Immature natural killer cell (primary cell): ENCODE measurements at regions not wholly inside any gene's neighbourhood (a gene's known extent, or its start where the extent isn't known, plus 50 kb on each side); places are given as distances from the start of the nearest gene placed in this dataset.

ENCODE experiments used
- DNase-seq, 3 donors: peaks; one replicate each; pipeline ENCODE4 v3.0.0; 2022; ENCODE audit warnings: mixed read lengths in 1 of 3
- H3K27ac Mint-ChIP-seq, 6 donors: one replicate each; pipeline ENCODE4 v1.8.0; 2020; ENCODE audit warnings: mixed read lengths in 6 of 6, mild to moderate bottlenecking in 5 of 6, inconsistent platforms in 4 of 6, moderate library complexity in 3 of 6
- H3K27me3 Mint-ChIP-seq, 3 donors: one replicate each; pipeline ENCODE4 v1.8.0; 2020 to 2021; ENCODE audit warnings: low read depth in 3 of 3, mild to moderate bottlenecking in 3 of 3, mixed read lengths in 3 of 3, moderate library complexity in 3 of 3, inconsistent platforms in 1 of 3
- H3K36me3 Mint-ChIP-seq, 3 donors: one replicate each; pipeline ENCODE4 v1.8.0; 2020; ENCODE audit warnings: mixed read lengths in 3 of 3, inconsistent platforms in 2 of 3, mild to moderate bottlenecking in 2 of 3
- H3K4me1 Mint-ChIP-seq, 2 donors: one replicate each; pipeline ENCODE4 v1.8.0; 2020; ENCODE audit warnings: inconsistent platforms in 2 of 2, mild to moderate bottlenecking in 2 of 2, mixed read lengths in 2 of 2, moderate library complexity in 1 of 2
- H3K4me3 Mint-ChIP-seq, 5 donors: one replicate each; pipeline ENCODE4 v1.8.0; 2020; ENCODE audit warnings: mild to moderate bottlenecking in 5 of 5, mixed read lengths in 5 of 5, inconsistent platforms in 3 of 5, moderate library complexity in 3 of 5
- H3K9me3 Mint-ChIP-seq, 6 donors: one replicate each; pipeline ENCODE4 v1.8.0; 2020; ENCODE audit warnings: mild to moderate bottlenecking in 6 of 6, mixed read lengths in 6 of 6, inconsistent platforms in 4 of 6, moderate library complexity in 3 of 6

DNA sequence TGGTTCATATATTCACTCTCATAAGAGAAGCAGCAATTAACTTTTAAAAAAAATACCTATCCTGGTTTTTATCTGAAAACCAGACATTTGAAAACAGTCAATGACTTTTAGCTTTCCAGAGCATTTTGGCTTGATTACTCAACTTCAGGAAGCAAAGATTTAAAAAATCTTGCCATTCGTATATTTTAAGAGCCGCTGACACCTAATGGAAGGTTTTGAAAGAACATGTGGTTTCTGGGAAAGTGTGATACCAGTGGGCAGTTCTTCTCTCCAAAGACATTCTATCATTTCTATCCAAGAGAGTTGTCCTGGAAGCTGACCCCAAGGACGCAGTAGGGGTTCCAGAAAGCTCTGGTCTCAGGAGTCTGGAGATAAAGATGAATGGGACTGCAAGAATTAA lies 234.7 kb downstream of the TTC32 start:
- H3K4me1 Mint-ChIP-seq, result no peaks in the 10 kb centered on the region
- no peak for DNase-seq
- H3K27me3 Mint-ChIP-seq, result peaks cover 0 to 7% (median 3%) of the 10 kb centered on the region in 3 donors
- no peak overlapping the region for H3K4me3 Mint-ChIP-seq
- H3K36me3 Mint-ChIP-seq, result no peaks in the 10 kb centered on the region
- no peaks in the 10 kb centered on the region for H3K9me3 Mint-ChIP-seq
- H3K27ac Mint-ChIP-seq, result no peak overlapping the region

DNA sequence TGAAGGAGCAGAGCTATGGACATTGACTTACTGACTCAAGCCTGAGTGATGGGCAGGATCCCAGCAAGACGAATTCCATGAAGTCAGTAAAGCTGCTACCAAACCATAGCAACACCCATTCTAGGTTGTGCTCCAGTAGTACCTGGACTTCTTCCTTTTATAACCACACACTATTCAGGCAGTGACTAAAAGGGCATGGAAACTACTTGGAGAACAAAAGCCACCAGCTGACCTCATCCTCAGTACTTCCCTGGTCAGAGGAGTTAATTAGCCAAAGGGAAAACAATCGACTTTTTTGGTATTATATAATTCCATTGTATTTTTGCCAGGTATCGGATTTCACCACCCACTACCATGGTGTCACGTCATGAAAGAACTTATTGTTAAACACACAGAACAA lies 237.1 kb downstream of the TTC32 start:
- Mint-ChIP-seq H3K27me3 (peaks cover 0 to 5% (median 3%) of the 10 kb centered on the region in 3 donors), H3K36me3 (no peaks in the 10 kb centered on the region), H3K4me3 (no peak overlapping the region), H3K4me1 (no peaks in the 10 kb centered on the region), H3K9me3 (no peaks in the 10 kb centered on the region), H3K27ac (no peak overlapping the region)
- no peak for DNase-seq

DNA sequence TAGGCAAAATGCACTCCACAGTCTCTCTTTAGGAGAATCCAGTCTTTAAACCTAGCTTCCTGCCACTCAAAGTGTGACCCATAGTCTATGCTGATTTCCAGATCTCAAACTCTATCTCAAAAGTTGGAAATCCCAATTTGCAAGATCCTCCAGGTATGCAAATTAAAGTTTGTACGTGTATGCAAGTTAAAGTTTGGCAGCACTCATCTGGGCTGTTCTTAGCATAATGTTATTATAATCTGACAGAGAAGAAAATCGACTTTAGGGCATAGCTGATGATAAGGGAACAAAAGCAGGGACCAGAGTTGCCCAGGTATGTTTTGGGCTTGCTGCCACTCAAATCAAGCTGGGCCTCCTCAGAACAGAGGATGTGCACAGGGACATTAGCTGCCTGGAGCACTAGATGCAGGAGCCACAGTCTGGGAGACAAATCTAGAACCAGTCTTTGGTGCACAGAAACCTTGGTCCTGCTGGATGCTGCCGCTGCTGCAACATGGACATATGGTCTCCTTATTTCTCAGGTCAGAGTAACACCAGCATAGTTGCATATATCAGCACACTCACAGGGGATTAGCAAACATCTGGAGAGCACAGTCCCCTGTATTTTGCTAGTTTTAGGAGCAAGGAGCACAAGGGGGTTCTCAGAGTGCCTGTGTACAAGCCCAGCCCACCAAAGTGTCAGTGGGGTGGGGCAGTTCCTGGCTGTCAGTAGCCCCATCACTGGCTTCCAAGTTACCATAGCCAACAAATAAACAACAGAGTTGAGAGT lies 242.6 kb downstream of the TTC32 start:
- DNase-seq, result no peak
- Mint-ChIP-seq H3K4me1 (no peaks in the 10 kb centered on the region), H3K27ac (no peak overlapping the region)

DNA sequence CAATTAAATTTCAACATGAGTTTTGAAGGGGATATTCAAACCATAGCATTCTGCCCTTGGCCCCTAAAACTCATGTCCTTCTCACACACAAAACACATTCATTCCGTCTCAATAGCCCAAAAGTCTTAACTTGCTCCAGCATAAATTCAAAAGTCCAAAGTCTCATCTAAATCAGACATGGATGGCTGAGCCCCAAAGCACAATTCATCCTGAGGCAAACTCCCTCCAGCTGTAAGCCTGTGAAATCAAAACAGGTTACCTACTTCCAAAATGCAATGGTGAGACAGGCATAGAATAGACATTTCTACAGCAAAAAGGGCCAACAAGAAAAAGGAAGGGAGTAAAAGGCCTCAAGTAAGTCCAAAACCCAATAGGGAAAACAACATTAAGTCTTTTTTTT lies 245.8 kb downstream of the TTC32 start:
- H3K4me3 Mint-ChIP-seq, result no peak overlapping the region
- no peaks in the 10 kb centered on the region for H3K4me1 Mint-ChIP-seq
- no peaks in the 10 kb centered on the region for H3K36me3 Mint-ChIP-seq
- H3K9me3 Mint-ChIP-seq, result no peaks in the 10 kb centered on the region
- H3K27me3 Mint-ChIP-seq, result no peaks in the 10 kb centered on the region
- no peak overlapping the region for H3K27ac Mint-ChIP-seq
- DNase-seq, result no peak

More for the DNA sequence above, 242.6 kb downstream of the TTC32 start:
- H3K27me3 Mint-ChIP-seq, result peaks cover 0 to 3% (median 2%) of the 10 kb centered on the region in 3 donors
- H3K4me3 Mint-ChIP-seq, result no peak overlapping the region
- H3K9me3 Mint-ChIP-seq, result no peaks in the 10 kb centered on the region
- H3K36me3 Mint-ChIP-seq, result no peaks in the 10 kb centered on the region

DNA sequence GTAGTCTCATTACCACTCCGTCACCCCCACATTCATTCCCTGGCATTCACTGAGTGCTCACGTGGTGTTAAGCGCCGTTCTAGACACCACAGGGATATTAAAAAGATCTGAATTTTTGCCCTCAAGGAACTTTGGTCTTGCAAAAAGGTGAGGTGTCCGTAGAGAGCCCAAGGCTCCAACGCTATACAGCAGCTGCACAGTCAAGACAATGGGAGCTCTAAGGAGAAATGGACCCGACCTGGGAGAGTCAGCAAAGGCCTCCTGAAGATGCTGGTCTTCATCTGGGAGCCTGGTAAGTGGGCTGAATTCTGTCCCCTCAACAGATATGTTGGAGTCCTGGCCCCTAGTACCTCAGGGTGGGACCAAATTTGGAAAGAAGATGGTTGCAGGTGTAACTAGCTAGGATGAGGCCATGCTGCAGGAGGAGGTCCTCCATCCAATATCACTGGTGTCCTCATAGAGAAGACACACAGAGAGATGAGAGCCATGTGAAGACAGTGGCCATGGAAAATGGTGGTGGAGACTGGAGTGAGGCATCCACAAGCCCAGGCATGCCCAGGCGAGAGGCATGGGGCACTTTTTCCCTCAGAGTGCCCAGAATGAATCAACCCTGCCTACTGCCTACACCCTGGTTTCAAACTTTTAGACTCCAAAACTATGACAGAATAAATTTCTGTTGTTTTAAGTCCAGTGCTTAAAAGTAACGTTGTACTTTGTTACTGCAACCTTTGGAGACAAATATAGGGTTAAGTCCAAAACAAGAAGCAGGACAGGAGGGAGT lies 247.3 kb downstream of the TTC32 start:
- no peaks in the 10 kb centered on the region for H3K9me3 Mint-ChIP-seq

DNA sequence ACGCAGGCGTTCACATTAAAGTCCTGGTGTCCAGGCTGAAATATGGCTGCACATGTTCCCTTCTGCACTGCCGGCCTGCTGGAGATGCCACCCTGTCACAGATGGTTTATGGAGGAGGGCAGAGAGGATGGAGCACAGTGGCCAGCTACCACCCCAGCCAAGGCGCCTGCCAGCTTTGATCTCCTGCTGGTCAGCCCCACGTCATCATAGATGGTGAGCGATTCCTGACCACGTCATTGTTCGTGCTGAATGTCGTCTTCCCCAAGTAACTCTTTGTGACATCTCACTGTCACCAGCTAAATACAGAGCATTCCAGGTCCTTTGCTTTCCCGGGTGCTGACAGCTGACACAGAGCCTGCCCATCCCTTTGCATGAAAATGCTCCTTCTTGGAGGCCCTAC lies 248.3 kb downstream of the TTC32 start:
- Mint-ChIP-seq H3K27ac (no peak overlapping the region), H3K36me3 (no peaks in the 10 kb centered on the region), H3K4me1 (no peaks in the 10 kb centered on the region), H3K27me3 (no peaks in the 10 kb centered on the region), H3K9me3 (no peaks in the 10 kb centered on the region), H3K4me3 (no peak overlapping the region)
- DNase-seq, result no peak

More for the DNA sequence above, 247.3 kb downstream of the TTC32 start:
- Mint-ChIP-seq H3K4me3 (no peak overlapping the region), H3K4me1 (no peaks in the 10 kb centered on the region), H3K27me3 (no peaks in the 10 kb centered on the region), H3K27ac (no peak overlapping the region), H3K36me3 (no peaks in the 10 kb centered on the region)
- DNase-seq, result no peak

DNA sequence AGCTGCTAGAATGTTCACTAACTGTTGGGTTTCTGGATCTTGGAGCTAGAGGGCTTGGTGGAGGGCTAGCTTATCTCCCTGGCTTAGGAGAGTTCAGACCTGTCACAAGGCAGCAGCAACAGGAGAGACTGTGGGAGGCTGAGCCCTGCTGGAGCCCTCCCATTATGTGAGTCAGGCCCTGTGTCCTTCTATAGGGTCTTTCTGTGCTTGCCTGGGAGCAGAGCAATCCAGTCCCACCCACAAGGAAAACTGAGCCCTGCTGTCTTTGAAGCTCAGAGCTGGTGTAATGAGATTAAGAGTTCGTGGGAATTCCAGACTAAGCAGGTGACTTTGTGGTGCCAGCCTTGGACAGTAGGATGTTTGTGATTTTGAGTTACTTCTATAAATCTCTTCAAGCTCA lies 249.0 kb downstream of the TTC32 start:
- Mint-ChIP-seq H3K27me3 (no peaks in the 10 kb centered on the region), H3K4me1 (no peaks in the 10 kb centered on the region), H3K4me3 (no peak overlapping the region), H3K27ac (no peak overlapping the region), H3K36me3 (no peaks in the 10 kb centered on the region), H3K9me3 (no peaks in the 10 kb centered on the region)
- DNase-seq, result no peak

DNA sequence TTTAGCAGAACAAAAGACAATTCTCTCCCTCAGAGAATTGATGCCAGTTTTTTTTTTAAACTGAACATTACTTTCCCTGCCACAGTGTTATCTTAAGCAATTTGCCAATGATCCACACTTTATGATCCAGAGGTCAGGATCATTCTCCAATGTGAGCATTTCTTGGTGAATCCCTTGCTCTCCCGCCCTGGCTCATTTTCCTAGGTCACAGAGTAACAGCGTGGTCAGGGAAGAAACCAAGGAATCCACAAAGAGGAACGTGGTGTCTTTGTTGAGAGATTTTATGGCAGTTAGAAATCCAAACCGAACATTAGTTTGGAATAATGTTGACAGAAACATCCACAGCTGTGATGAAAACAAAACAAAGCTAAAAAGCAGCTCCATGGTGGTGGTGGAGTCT lies 250.3 kb downstream of the TTC32 start:
- Mint-ChIP-seq H3K4me3 (no peak overlapping the region), H3K9me3 (no peaks in the 10 kb centered on the region), H3K4me1 (no peaks in the 10 kb centered on the region), H3K36me3 (no peaks in the 10 kb centered on the region), H3K27ac (no peak overlapping the region), H3K27me3 (no peaks in the 10 kb centered on the region)
- no peak for DNase-seq

DNA sequence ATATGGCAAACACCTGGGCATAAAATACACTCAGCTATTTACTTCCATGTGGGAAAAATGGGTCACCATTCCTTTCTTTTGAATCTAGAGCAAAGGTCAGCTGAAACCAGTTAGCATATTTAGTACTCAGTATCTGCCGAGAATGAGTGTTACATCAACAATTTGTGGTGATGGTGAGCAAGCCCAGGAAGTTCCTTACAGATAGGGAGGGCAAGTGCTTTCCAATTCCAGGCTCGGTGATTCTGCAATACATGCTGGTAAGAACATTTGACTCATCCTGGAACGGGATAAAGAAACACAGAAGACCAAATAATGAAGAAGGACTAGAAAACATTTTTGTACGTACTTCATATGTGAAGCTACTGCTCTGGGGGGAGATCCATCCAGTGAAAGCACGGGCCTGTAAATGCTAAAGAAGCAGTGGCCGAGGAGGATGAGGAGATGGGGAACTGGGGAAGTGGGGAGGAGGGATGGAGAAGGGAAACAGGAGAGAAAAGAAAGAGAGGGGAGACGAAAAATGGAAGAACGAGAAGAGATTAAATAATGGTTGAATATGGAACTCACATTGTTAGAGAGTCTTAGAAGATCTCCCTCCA lies 251.9 kb downstream of the TTC32 start:
- DNase-seq, result no peak
- no peak overlapping the region for H3K4me3 Mint-ChIP-seq
- no peaks in the 10 kb centered on the region for H3K36me3 Mint-ChIP-seq
- no peaks in the 10 kb centered on the region for H3K9me3 Mint-ChIP-seq
- H3K27ac Mint-ChIP-seq, result no peak overlapping the region
- H3K27me3 Mint-ChIP-seq, result no peaks in the 10 kb centered on the region
- no peaks in the 10 kb centered on the region for H3K4me1 Mint-ChIP-seq

DNA sequence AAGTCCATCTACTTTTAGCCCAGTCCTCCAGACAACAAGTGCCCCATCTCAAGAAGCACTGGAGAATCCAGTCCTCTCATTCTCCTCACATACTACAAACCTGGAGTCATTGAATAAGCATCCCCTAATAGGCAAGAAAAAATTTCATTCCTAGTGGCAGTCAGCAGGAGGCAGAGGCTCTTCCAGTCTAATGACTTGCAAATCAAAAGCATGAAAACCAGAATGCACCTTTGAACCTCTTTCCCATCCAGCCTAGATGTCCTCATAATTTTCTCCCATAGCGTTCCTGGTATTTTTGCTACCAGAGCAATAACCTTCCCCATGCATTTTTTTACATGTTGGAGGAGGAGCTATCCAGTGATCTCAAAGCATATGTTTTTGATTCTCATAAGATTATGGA lies 252.6 kb downstream of the TTC32 start:
- no peak for DNase-seq
- Mint-ChIP-seq H3K4me1 (no peaks in the 10 kb centered on the region), H3K9me3 (no peaks in the 10 kb centered on the region), H3K27me3 (no peaks in the 10 kb centered on the region), H3K4me3 (no peak overlapping the region), H3K36me3 (no peaks in the 10 kb centered on the region), H3K27ac (no peak overlapping the region)

DNA sequence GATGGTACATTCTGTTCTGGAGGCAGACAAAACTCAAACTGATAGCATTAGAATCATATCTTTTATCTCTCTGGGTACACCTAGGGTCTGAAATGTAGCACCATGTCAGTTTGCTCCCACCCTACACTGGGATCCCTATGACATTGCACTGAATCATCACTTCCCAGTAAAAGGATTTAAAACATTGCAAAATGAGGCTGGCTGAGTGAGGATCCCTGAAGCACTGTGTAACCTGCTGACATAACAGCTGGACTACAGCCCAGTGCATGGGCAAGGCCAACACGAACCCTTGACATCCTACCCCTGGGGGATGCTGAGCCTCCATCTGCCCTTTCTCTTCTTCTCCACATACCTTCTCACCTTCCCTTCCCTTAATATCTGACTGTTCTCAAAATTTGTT lies 253.2 kb downstream of the TTC32 start:
- Mint-ChIP-seq H3K27me3 (no peaks in the 10 kb centered on the region), H3K36me3 (no peaks in the 10 kb centered on the region), H3K4me1 (no peaks in the 10 kb centered on the region), H3K27ac (no peak overlapping the region), H3K4me3 (no peak overlapping the region), H3K9me3 (no peaks in the 10 kb centered on the region)
- DNase-seq, result no peak

DNA sequence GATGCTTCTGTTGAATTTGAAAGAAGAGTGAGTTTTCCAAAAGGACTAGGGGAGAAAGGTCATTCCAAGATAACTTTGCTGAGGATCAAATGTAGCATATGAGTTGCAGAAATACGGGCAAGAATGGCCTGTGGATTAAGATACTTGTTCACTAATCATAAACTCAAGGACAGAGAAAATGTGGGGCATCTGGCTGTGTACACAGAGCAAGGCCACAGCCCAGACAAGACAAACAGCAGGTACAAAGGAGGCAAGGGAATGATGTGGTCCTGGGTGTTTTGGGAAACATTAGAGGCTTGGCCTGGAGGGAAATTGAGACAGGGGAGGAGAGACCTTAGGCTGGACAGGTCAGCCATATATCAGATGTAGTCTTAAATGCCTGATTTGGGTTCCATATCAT lies 254.8 kb downstream of the TTC32 start:
- Mint-ChIP-seq H3K4me1 (no peaks in the 10 kb centered on the region), H3K27me3 (no peaks in the 10 kb centered on the region), H3K9me3 (peaks cover 0 to 2% (median 0%) of the 10 kb centered on the region in 6 donors), H3K36me3 (no peaks in the 10 kb centered on the region), H3K4me3 (no peak overlapping the region), H3K27ac (no peak overlapping the region)
- no peak for DNase-seq

DNA sequence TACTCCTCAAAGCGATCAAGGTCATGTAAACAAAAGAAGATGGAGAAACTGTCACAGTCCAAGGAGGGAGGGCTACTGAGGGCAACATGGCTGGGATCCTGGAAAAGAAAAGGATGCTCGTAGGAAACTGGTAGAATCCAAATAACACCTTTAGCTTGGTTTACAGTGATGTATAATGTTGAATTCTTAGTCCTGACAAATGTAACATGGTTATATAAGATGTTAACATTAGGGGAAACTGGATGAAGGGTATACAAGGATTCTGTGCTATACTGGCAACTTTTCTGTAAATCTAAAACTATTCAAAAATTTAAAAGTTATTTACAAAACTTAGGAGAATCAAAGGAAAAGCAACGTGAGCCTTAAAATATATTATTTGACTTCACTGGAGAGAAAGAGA lies 257.0 kb downstream of the TTC32 start:
- Mint-ChIP-seq H3K27ac (no peak overlapping the region), H3K36me3 (no peaks in the 10 kb centered on the region), H3K27me3 (no peaks in the 10 kb centered on the region), H3K9me3 (peaks cover 0 to 4% (median 0%) of the 10 kb centered on the region in 6 donors), H3K4me3 (no peak overlapping the region), H3K4me1 (no peaks in the 10 kb centered on the region)
- DNase-seq, result no peak

DNA sequence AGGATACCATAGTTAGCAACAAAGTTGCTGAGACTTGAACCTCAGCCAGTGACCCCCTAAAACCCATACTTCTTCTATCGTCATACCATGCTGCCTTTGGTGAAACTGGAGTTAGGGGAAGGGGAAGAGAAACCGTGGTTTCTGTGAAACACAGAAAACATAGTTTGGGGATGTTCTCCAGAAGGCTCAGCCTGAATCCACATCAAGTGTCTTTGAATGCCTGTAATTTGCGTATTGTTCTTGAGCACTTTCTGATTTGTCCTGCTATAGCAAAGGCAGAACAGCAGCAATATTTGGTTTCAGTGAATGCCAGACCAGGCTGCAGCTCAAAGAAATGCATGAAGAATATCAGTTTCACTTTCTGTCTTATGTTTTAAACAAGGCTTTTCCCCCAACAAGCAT lies 258.7 kb downstream of the TTC32 start:
- Mint-ChIP-seq H3K9me3 (peaks cover 0 to 4% (median 0%) of the 10 kb centered on the region in 6 donors), H3K4me3 (no peak overlapping the region), H3K27ac (no peak overlapping the region), H3K4me1 (no peaks in the 10 kb centered on the region), H3K27me3 (peaks cover 0 to 2% (median 0%) of the 10 kb centered on the region in 3 donors), H3K36me3 (no peaks in the 10 kb centered on the region)
- DNase-seq, result no peak
